ENCODE measurements at regions not wholly inside any gene's neighbourhood (a gene's known extent, or its start where the extent isn't known, plus 50 kb on each side); places are given as distances from the start of the nearest gene placed in this dataset.
"Not testable (repeated sequence)": the region's sequence is repeated elsewhere in the genome, so short reads cannot be mapped to it uniquely, and the experiment has no call there.

DNA sequence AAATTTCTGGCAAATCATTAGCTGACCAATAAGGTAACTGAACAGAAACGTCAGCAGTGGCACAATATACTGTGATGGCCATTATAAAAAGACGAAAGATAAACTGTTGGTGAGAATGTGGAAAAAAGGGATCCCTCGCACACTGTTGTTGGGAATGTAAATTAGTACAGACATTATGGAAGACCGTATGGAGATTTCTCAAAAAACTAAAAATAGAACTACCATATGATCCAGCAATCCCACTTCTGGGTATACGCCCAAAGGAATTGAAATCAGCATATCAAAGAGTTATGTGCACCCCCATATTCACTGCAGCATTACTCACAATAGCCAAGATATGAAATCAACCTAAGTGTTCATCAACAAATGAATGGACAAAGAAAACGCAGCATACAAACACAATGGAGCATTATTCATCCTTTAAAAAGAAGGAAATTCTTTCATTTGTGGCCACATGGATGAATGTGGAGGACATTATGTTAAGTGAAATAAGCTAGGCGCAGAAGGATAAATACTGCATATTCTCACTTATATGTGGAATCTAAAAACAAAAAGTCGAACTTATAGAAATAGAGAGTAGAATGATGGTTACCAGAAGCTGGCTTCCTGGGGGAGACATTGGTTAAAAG, 257.7 kb downstream of the RHOU start:
- no peak for DNase-seq

DNA sequence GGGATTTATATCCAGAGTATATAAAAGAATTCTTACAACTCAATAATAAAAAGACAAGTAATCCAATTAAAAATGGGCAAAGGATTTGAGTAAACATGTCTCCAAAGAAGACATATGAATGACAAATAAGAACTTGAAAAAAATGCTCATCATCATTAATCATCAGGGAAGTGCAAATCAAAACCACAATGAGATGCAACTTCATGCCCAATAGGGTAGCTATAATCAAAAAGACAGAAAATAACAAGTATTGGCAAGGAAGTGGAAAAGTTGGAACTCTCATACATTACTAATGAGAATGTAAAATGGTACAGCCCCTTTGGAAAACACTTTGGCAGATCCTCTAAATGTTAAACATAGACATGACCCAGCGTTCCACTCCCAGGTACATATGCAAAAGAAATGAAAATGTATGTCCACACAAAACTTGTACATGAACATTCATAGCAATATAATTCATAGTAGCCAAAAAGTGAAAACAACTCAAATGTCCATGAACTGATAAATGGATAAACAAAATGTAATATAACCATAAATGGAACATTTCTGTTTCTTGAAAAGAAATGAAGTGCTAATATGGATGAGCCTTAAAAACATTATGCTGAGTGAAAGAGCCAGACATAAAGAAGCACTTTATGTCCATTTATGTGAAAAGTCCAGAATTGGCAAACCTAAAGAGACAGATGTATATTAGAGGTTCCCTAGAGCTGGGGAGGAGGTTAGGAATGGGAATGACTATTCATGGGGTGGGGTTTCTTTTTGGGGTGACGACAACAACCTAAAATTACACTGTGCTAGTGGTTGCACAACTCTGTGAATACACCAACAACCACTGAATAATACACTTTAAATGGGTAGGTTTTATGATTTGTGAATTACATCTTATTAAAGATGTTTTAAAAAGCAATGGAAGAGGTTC, 259.7 kb downstream of the RHOU start:
- DNase-seq, result peak; percentile 64 to 83 (median 72)

DNA sequence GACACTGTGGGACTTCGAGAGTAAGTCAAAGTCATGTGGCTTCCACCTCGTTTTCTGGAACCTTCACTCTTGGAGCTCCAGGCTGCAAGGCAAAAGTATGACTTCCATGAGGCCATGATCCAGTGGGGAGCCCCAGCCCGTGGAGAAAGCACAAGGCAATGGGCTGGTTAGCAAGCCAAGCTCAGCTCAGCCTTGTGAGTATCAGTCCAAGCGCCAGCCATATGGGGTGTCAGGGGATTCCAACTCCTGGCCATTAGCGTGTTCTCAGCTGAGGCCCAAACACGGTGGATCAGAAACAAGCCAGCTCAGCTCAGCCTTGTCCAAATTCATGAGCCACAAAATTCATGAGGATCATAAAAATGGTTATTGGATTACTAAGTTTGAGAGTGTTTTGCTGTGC, 261.0 kb downstream of the RHOU start:
- no peak for DNase-seq

DNA sequence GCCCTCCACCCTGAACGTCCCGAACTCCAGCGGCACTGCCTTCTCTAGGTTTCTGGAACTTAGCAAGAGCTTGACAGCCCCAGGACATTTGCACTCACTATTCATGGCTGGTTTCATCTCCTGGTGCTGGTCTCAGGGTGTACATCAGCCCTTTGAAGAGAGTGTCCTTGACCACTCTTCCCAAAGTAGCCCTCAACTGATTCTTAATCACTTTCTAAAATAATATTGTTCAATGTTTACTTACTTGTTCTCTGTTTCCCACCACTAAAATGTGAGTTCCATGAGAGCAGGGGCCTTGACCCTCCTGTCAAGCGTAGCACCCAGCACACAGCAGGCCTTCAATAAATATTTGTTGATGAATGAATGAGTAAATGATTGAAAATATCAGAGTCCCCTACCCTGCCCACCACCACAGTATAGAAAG, 262.5 kb downstream of the RHOU start:
- no peak for DNase-seq

DNA sequence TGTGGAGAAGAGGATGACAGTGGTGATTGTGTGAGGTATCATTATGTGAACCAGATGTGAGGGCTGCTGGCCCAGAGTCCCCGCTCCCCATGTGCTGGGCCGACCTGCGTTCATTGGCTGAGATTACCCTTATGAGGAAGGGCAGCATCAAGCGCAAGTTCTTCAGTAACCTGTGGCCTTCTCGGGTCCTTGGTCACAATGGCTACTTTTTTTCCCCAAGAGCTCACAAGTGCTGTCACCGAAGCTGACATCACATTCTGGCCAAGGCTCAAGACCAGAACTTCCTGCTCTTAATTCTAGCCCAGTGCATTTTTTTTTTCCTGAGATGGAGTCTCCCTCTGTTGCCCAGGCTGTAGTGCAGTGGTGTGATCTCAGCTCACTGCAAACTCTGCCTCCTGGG, 262.9 kb downstream of the RHOU start:
- DNase-seq, result peak; percentile 50 to 67 (median 60)

DNA sequence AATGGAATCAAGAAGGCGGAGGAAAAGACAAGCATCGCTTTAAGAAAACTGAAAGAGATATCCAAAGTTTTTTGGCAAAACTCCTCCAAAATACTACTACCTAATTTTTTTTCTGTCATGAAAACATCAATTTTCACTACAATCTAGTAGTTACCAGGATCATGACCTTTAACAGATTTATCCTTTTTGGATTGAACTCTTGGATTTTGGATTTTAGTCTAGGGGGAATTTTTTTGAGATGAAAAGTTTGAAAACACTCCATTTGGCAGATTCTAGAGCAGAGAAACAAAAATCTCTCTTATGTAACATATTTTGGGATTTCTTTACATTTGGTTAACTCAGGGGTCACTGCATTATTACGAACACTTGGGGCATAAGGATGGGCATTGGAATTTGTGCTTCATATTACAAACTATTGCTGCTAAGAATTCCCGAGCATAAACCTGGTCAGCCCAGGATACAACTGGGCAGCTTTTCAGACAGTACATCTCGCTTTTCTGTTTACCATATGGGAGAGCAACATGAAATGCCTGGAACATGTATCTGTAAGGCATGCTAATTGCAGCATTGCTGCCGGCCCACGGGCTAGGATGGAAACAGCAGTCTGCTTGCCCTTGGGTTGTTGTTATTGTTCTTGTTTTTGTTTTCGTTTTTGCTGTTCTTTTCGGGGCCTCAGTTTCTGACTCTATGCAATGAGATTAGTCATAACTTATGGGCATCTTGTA, 264.3 kb downstream of the RHOU start:
- DNase-seq, result no peak

DNA sequence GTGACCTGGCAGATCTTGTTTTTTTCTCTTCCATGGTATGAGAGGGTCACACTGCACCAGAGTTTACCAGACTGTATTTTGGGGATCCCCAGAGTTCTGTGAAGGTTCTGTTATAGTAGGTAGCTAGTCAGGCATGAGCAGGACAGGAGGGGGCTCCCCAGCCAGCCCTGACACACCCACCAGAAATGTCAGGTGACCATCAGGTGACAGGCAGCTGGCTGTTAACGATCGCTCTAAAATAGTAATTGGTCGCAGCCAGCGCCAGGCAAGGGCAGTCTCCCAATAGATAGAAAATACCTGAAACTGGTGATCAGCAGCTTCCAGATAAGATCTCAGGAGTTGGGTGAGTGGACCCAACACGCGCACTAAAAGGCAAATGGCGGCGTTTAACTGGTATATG, 264.9 kb downstream of the RHOU start:
- DNase-seq, result no peak

DNA sequence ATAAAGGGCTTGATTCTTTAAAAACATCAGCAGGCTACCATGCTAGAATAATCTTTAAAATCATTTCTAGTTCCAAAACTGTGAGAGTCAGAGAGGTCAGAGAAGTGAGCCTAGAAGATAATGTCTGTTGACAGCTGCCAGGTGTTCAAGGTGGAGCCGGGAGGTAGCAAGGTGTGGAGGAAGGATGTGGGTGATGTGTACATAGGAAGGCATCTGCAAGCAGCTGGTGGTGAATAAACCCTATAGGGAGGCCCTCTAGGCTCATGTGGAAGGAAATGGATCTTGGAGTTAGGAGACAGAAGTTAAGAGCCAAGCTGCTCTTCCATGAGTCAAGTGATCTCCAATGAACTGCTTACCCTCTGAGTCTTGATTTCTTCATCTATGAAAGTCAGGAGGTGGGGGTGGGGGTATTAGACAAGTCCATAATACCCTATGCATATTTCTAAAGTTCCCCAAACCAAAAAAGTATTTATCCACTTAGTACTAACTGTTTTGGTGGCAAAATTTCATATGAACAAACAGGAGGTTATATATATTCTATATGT, 266.3 kb downstream of the RHOU start:
- DNase-seq, result peak in 2 of 3 donors; percentile 54 to 55

DNA sequence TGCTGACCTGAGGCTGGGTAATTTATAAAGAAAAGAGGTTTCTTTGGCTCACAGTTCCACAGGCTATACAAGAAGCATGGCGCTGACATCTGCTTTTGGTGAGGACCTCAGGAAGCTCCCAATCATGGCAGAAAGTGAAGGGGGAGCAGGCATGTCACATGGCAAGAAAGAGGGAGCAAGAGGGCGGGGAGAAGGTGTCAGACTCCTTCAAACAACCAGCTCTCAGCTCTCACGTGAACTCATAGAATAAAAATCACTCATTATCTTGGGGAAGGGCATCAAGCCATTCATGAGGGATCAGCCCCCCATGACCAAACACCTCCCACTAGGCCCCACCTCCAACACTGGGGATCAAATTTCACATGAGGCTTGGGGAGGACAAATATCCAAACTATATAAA, 266.8 kb downstream of the RHOU start:
- DNase-seq, result no peak

DNA sequence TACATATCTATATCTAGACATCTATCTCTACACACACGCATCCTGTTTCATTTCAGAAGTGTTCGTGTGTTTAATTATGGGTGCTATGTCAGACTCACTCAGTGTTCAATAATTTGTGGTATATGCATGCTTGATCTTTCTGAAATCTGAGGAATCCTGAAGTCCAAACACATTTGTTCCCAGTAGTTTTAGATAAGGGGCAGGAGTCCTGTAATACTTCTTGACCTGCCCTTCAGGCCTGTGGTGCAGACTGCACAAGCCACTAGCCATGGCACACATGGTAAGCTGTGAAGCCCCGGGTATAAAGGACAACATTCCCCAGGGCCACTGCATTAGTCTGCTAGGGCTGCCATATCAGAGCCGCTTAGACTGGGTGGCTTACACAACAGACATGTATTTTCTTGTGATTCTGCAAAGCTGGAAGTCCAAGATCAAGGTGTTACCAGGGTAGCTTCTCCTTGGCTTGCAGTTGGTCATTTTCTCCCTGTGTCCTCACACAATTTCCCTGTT, 267.2 kb downstream of the RHOU start:
- DNase-seq, result no peak

DNA sequence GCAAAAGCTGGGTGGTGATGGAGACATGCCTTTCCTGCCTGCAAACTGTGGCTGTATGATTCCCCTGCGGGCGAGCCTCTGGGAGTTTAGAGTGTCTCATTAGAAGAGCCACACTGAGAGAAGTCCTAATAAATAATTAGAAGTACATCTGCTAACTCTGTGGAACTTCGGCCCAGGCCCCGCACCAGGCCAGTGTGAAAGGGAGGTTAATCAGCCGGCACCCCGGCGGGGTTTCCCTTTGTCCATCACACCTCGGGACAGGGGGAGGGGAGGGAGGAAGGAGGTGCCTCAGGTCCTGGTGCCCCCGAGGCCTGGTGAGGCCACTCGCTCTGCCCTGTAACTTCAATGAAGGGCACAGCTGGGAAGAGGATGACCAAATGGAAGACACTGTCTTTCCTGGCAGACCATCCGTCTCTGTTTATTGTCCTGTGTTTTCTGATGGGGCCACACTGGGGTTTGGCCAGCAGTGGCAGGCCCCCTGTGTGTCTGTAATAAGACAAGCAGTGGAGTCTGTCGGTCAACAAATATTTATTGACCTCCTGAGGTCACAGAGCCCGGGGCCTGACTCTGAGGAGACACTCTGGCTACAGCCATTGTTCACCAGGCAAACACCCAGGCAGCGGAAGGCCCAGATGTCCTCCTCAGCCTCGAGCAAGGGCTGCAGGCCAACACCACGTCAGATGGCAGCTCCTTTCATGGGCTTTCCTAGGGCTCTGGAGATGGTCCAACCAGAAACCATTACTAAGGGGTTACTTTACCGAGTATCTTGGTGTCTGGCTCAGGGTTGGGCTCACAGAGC, 267.5 kb upstream of the RAB4A start:
- no peak for DNase-seq

DNA sequence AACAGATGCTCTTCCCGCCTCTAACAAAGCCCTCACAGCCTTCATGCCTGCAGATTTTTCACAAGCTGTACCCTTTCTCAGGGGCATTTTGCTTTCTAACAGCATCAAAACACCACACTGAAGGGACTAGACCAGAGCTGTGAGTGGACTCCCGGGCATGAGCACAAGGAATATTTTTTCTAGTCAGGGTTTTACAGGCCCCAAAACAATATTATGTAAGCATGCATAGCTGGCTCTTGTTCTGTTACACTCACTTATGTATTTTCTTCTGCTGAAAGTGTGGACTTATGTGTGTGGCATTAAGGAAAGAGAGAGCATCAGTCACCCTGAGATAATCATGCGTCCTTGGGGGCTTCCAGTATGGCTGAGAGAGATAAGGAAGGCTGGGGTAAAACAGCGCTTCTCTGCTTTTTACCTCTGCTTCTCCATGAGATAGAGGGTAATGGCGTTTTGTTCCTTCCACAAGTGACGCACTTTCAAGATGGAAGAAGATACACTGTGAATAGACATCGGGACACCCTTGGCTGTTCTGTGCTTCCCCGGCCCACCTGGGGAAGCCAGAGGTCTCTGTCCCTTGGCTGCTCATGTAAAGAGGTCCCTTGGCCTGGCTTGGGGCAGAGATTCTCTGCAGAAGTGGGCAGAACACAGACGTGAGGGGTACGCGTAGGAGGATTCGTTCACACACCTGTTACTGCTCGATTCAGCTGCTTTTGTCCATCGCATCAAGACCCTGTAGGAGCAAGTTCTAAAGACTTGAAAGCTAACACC, 266.7 kb upstream of the RAB4A start:
- no peak for DNase-seq

DNA sequence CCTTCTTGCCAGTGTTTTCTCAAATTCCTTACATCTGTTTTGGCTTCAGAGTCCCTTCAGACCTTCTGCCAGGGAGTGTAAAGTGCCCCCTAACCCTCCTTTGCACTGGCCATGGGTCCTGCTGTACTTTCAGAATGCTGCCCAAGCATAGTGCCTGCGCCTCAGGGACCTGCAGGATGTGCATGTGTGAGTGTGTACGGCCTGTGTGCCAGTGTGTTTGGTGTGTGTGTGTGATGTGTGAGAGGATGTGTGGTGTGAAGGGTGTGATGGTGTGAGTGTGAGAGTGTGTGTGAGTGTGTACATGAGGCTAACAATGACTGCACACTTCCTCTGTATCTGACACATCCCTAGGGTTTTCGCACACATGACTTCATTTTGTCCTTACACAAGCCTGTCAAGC, 265.8 kb upstream of the RAB4A start:
- DNase-seq, result no peak

DNA sequence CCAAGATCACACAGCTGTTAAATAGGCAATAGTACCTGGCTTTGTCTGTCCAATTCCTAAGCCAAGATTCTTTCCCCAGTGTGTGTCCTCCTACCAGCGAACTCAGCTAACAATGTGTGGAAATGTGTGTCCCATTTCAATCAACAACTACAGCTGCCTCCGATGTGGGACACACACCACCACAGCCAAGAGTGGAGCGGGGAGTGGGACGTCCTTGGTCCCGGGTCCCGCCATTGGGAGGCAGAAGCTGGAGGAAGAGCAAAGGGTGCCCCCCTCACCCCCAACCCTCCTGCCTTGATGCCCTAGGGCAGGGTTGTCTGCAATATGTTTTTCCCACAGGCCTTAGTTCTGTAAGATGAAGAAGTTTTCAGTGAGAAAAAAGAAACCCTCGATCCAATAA, 265.4 kb upstream of the RAB4A start:
- no peak for DNase-seq

DNA sequence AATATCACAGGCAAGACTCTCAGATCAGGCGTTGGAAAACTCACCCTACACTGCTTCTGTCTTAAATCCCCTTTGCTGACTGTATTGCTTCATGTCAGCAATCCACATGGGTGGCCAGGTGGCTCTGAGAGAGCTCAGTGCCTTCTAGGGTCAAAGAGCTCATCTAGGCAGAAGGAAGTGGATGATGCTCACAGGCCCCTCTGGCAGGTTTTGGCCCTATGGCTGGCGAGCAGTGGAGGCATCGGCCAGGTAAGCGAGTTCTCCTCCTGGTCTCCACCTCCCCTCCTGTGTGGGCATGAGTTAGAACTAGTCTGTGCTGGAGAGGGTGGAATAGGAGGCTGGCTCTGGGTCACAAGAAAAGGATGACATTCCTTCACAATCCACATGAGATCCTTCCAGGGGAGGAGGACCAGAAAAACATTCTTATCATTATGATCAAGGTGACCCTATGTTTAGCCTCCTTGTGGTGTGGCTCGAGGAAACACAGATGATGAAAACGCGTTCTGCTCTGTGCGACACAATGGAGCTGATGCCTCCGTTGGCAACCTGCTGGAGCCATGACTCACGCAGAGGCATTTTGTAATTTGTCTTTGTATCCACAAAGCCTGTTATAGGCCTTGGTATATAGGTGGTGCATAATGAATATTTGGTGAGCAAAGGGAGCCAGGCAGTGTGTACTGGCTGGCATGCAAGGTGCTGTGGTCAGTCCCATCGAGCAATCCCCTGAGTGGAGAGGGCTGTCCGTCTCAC, 264.6 kb upstream of the RAB4A start:
- no peak for DNase-seq

DNA sequence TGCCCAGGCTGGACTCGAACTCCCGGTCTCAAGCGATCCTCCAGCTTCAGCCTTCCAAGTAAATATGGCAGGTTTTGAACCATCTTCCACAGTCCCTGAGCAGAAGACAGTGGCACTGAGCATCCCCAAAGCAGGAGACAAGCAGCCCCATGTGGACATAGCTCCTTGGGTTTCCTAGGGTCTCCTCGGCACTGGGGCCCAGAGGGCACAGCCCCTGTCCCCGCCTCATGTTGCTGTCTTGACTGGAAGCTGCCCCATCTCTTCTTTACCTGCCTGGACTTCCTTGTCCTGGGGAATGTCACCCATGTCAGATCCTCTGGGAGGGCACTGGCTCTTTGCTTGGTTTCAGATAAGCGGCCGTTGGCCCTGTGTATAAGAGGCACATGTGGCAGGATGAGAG, 263.7 kb upstream of the RAB4A start:
- DNase-seq, result no peak

DNA sequence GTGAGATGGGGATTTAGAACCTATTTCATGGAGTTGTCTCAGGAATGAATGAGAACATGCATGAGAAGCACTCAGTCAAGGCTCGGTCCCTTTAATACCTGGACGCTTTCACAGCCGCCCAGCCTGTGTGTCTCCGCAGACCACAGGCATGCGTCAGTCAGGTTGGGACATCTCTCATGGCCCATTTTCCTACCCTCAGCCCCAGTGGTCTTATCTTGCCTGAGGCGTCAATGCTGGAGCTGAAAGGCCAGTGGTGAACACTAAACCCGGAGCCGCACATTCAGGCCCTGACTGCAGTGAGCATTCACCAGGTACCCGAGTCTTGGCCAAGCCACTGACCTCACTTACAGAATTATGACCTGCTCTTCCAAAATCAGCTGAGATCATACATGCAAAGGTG, 263.2 kb upstream of the RAB4A start:
- DNase-seq, result no peak

DNA sequence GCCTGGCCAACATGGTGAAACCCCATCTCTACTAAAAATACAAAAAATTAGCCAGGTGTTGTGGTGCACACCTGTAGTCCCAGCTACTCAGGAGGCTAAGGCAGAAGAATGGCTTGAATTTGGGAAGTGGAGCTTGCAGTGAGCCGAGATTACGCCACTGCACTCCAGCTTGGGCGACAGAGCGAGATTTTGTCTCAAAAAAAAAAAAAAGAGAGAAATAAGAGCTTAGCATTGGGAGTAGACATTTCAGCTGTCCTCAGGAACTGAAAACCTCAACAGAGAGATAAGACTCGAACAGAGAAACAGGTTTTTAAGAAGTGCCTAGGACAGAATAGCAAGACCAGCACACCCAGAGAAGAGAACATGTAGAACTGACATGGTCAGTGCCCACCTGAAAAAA, 262.6 kb upstream of the RAB4A start:
- not testable (repeated sequence) for DNase-seq

DNA sequence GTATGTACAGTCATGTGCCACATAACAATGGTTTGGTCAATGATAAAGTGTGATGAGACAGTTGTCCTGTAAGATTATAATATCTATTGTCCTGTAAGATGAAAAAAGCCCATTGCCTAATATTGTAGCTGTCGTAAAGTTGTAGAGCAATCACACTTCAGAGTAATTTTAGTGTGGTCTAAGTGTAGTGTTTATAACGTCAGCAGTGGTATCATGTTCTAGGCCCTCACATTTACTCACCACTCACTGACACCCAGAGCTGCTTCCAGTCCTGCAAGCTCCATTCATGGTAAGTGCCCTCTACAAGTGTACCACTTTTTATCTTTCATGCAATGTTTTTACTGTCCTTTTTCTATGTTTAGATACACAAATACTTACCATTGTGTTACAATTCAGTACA, 259.9 kb upstream of the RAB4A start:
- no peak for DNase-seq

DNA sequence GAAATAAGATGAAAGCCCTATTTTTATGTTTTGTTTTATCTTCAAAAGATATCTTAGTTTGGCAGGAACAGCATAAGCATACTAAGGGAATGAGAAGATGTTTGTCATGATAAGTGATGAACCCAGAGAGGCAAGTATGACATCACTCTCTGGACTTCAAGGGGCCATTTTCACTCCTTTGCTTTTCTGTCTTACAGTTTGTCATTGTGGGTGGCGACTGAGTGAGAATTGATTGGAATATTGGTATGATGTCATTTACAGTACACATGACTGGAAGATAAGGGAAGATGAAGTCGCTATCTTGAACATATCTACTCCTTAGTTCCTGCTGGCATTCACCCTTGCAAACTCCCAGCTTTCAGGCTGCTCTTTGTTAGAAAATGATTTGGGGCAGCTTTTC, 258.1 kb upstream of the RAB4A start:
- DNase-seq, result no peak

DNA sequence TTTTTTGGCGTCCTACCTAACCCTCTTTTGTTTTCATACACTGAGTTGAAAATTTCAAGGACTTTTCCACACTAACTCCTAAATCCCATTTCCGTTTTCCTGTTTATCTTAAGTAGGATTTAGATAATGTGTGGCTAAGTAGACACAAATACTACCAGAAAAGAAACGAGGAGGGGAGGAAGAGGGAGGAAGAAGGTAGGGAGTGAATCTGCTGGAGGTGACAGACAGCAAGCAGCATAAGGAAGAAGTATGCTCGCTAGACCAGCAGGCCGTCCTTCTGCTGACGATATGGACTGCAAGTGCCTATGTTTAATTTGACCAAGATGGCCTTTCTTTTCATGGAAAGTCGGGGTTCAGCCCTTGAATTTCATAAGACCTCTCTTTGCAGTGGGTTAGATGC, 256.9 kb upstream of the RAB4A start:
- no peak for DNase-seq
